CD4-positive, alpha-beta T cell treated with Interleukin-1 beta for 1 hour (primary cell): ENCODE measurements at regions not wholly inside any gene's neighbourhood (a gene's known extent, or its start where the extent isn't known, plus 50 kb on each side); places are given as distances from the start of the nearest gene placed in this dataset.
"Not testable (repeated sequence)": the region's sequence is repeated elsewhere in the genome, so short reads cannot be mapped to it uniquely, and the experiment has no call there.

Experiments
- DNase-seq, 2 donors: peaks; one replicate each; pipeline ENCODE4 v3.0.0-alpha.2; 2020 to 2022

DNA sequence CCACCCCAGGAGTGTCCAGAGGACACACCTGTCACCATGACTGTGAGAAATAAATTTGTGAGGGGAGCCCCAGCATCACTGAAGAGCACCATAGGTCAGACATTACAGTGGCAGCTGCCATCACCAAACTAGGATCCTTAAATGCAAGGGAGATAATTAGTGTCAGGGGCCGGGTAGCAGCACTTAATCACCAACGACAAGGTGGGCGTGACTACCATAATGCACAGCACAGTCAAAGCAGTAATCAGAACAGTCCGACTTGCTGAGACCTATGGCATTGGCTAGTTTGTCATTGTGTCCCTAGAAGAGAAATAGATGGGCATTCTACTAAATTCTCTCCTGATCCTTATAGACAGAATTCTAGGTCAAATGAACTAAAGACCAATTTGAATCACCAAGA lies 856.7 kb upstream of the GOT2 start:
- no peak for DNase-seq

DNA sequence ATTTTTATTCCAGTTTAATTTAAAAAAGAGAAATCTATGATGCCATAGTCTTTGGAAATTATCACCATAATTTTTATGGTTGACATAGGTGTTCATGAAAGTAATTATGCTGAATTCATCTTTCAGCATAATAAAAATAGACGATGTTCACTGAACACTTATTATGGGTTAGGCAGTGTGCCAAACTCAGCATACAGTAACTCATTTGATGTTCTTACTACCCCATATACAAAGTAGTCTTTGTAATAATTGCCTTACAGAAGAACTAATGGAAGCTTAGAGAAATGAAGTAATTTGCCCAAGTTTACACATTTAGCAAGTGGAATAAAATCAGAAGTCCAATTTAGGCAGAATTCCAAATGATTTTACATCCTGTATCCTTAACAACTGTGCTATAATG lies 852.2 kb upstream of the GOT2 start:
- no peak for DNase-seq

DNA sequence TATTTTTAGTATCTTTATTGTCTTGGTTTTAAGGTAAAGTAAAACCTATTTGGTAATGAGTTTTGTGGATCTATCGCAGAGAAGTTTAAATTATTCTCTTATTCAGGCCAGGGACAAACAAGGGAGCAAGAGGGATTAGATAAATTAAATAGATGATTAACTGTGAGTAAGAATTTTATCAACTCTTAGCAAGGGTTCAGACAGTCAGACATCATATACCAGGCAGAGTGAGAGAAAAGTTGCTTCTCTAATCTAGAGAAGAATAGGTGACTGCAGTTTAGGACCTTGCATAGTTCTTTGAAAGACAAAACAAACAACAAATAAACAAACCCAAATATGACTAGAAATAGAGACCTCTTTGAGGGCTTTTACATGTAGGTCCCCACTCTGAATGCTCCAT lies 840.2 kb upstream of the GOT2 start:
- no peak for DNase-seq

DNA sequence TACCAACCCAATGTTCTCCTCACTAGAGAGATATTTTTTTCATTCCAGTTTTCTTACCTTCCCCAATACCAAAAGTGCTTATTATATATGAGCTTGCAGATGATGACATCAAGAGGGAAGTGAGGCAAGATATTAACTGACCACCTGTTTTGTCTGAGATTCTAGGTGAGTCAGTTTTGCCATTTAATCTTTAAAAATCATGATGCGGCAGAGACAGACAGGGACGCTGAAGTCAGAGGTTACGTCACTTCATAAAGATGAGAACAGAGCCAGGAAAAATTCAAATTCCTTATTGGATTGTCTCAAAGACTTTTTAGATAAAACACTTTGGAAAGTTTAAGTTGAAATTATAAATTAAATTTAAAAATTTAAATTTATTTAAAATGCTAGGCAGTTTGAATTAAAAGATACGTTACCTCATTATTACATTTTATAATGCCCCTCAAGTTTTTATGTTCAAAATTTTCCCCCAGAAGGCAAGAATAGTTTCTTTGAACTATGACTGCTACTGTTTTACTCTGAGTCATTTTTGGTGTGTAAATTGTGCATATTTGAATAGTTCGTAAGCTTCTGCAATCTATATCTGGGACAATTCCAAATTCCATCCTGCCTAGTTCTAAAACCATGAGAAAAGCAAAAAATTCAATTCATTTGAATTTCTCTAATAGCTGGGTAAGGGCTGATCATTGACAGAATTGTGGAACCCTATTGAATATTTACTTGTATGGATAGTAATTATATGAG lies 839.6 kb upstream of the GOT2 start:
- DNase-seq: no peak

- DNase-seq: no peak
Measured at GRCh38 chr16:59567496-59567895, 833.4 kb upstream of the GOT2 start.

DNA sequence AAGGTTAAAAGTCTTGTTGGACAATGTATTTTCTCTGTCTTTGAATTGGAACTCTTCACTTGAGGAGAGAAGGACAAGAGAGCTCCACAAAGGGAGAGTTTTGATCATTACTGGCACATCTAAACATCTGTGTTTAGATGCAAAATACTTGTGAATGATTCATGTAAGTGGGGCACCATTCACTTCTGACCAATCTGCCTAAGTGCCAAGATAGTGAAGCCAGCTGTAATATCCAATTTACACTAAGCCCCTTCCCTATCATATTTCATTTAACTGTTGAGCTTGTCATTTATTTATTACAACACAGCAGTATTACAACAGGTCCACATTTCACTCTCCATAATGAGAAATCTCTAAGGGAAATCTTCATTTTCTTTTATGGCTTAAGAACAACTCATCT lies 832.3 kb upstream of the GOT2 start:
- no peak for DNase-seq

DNA sequence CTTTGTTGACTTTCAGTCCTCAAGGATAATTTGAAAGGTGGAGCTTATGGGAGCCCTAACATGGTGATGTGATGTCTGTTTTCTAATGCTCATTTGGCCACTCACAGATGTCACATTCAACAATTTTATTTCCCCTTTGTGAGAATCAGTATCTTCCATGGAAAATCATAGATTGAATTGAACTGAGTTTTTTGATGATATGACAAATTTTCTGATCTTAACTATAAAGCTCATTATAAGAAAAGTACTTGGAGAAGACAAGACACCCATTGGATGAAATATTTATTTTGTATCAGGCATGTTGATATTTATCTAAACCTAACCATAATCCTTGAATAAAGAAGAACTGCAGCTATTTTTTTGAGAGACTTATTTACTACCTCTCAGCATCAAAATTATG lies 824.6 kb upstream of the GOT2 start:
- DNase-seq: no peak

GRCh38 chr16:59552164-59552563 lies 818.0 kb upstream of the GOT2 start:
- no peak for DNase-seq

GRCh38 chr16:59545721-59546120 lies 811.6 kb upstream of the GOT2 start:
- DNase-seq: no peak

DNA sequence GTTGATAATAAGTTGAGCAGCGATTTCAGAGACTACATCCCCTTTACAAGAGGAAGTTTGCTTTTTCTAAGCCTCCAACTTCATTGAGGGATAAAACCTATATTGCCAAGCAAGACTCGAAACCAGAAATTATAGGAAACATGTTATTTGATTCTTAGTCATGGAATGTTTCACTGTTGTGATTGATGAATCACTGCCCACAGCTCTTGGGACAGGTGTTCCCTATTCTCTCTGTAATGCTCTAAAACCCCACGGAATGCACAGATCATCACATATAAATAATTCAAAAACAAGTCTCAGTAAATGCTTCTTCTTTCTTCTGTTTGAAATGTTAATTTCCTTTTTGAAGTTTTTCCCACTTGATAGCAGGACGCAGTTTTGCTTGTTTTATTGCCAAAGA lies 809.5 kb upstream of the GOT2 start:
- no peak for DNase-seq

- DNase-seq: no peak
Measured at GRCh38 chr16:59540621-59541020, 806.5 kb upstream of the GOT2 start.

- DNase-seq: no peak
Measured at GRCh38 chr16:59535298-59535697, 801.2 kb upstream of the GOT2 start.

DNA sequence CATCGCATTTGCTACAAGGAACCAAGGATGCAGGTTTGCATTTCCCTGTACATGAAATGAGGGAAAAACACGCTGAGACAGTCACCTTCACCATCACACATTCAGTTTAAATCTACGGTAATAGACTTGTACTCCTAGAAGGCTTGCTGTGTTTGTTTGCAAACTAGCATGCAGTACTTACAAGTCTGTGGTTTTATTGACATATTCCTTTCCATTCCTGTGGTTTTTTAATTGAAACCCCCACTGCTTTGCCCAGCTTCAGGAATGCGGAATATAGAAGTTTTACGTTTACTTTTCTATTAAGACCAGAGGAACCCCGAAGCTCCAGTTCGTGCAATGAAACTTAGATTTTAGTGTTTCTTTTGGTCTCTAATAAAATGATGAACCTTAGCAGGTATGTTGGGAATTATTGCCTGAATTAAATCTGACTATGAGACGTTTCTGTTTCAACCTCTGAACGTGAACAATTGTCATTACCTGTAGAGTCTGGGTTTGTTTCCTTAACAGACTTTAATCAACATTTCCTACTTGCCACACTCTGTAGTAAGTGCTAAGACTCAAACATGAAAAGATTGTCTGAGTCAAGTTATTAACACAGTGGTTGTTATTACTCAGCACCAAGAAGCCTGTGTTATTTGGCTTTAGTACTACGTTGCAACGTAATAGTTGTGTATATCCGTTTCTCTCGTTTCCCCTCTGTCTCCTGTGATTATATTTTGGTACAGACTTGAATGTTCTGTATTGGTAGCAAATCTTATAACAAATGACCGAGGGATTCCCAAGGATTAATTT lies 793.3 kb upstream of the GOT2 start:
- DNase-seq: no peak

GRCh38 chr16:59522826-59523225 lies 788.7 kb upstream of the GOT2 start:
- no peak for DNase-seq

DNA sequence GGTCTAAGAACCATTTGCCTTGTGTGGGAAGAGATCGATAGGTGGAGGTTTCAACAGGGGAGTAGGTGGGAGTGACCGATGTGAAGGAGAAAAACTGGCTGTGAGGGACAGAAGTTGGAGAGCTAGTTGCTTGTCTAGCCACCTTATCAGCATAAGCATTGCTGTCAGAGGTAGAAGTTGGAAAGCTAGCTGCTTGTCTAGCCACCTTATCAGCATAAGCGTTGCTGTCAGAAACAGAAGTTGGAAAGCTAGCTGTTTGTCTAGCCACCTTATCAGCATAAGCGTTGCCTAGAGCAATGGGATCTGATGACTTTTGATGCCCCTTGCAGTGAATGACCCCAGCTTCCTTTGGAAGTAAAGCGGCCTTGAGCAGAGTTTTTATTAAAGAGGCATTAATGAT lies 784.6 kb upstream of the GOT2 start:
- not testable (repeated sequence) for DNase-seq

GRCh38 chr16:59514651-59515050 lies 780.5 kb upstream of the GOT2 start:
- no peak for DNase-seq

DNA sequence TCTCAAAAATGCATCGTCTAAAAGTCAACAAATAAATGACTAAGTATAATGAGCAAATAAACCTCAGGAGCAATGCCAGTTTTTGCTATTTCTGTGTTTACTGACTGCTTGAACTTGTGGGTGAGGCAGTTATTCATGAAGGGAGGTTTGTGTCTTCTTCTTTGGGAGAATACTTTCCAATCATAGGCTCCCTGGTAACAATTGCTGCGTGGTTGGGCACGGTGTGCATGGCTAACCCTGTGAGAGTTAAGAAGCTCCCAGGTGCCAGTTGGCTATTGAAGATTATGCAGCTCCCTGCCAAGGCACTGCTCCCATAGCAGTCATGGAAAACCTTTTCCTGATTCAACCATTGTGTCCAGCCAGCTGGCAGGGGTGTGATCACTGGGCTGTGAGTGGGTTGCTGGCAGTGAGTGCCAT lies 775.9 kb upstream of the GOT2 start:
- DNase-seq: no peak

DNA sequence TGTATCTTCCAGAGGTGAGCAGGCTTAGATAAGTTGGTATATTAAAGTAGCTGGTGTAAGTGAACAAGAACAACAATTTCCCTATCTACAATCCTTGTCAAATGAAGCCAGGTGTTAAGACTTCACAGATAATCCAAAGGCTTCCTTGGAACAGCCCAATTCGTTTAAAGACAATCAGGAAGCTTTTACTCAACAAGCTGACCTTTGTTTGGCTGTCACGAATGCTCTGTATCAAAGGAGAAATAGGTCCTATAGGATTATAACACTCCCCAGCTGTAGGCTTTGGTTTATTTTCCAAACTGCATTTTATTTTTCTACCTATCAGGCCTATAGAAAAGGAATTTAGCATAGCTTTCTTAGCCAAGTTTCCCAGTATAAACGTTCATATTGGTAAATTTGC lies 766.5 kb upstream of the GOT2 start:
- no peak for DNase-seq

DNA sequence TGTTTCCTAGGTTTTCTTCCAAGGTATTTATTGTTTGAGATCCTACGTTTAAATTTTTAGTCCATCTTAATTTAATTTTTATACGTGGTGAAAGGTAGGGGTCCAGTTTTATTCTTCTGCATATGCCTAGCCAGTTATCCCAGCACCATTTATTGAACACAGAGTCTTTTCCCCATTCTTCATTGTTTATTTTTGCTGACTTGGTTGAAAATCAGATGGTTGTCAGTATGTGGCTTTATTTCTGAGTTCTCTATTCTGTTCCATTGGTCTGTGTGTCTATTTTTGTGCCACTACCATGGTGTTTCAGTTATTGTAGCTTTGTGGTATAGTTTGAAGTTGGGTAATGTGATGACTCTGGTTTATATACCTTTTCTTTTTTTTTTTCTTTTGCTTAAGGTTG lies 753.0 kb upstream of the GOT2 start:
- DNase-seq: no peak

DNA sequence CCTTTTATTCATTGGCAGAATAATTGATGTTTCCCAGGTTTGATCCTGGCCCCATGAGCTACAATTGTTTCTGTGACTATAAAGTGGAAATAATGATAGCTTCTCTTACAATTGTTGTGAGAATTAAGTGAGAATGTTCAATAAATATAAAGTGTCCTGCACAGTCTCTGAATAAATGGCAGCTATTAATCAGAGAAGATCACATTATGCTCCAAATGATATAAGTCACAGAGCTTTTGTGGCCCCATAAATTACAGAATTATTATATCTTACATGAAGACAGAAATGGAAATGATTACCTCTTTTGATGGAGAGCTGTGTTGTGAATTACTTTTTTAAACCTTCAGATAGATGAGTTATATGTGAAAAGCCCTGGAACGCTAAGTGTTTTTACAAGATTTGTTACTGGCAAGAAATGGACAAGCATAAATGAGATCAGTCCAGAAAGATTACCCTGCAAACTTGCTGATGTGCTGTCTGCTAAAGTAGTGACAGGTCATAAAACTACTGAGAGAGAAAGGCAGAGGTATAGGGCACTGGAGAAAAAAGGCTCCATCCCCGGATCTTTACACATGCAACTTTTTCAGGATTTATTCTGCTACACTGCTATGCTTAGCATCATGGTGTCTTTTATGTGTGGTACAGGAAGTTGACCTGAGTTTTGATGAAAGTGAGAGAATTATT lies 750.9 kb upstream of the GOT2 start:
- DNase-seq: no peak

DNA sequence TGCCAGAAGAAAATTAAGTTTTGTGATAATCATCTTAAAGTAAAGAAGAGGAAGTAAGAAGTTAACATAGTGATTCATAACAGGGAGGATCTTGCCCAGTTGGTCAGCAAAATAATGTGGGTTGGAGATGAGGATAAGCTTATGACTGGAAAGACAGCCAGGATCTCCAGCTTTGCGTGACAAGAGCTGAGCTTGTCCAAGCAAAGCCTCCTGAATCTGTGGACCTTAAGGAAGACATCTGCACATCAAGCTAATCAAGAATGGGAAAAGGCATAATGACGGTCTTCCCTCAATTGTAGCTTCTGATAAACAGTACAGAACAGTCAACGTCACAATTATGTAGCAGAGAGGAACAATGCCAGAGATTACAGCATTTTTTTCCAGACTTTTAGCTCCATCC lies 744.7 kb upstream of the GOT2 start:
- DNase-seq: no peak

DNA sequence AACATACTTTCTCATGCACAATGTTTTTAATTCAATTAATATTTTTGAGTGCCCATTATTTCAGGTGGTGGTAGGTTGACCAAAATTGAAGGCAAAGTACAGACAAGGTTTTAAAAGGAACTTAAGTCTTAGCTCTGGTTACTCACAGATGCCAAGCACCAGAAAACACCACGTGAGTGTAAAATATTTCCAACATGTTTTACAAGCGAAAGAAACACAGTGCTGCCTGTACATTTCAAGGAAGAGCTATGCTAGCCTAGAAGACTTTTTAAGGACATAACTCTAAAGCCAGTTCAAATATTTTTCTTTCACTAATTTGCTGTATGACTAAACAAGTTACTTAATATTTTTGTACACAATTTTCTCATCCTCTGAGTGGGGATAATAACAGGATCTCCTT lies 736.4 kb upstream of the GOT2 start:
- no peak for DNase-seq

DNA sequence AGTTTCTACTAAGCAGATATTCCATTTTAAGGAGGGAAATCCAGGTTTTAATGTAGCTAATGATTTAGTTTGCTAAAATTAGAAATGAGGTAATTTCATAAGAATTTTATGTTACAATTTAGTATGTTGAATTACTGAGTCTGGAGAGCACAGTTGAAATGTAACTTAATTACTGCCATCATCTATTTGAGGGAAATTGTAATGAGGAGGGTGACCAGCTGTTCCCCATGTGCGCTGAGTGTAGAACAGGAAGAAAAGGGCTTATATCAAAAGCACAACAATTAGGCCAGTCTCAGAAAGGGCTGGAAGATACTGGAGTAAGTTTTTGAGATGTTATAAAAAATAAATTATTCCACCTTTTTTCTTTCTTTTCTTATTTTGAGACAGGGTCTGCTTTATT lies 735.1 kb upstream of the GOT2 start:
- DNase-seq: no peak

- DNase-seq: no peak
Measured at GRCh38 chr16:59463776-59464175, 729.7 kb upstream of the GOT2 start.
